ENCODE measurements at regions not wholly inside any gene's neighbourhood (a gene's known extent, or its start where the extent isn't known, plus 50 kb on each side); places are given as distances from the start of the nearest gene placed in this dataset.

- Histone ChIP-seq H4K8ac (ENCODE audit: low read depth in 2 of 2, low read length in 2 of 2) (no peak overlapping the region), H3K4ac (ENCODE audit: low read depth, low read length) (no peak overlapping the region), H3K9ac (ENCODE audit: low read depth, low read length) (no peak overlapping the region), H3K9me3 (ENCODE audit: control insufficient read depth, insufficient read depth, low read length) (no peaks in the 10 kb centered on the region), H3K27me3 (ENCODE audit: control insufficient read depth, insufficient read depth, low read length) (no peaks in the 10 kb centered on the region), H3K14ac (replicated peaks; ENCODE audit: low read depth, low read length) (no peak overlapping the region), H2BK20ac (ENCODE audit: low read depth, low read length) (no peak overlapping the region), H2BK120ac (ENCODE audit: low read depth, low read length) (no peak overlapping the region), H2AK5ac (ENCODE audit: low read depth, low read length) (no peak overlapping the region), H2AFZ (replicated peaks; ENCODE audit: low read length, poor library complexity) (no peak overlapping the region), H3K56ac (ENCODE audit: extremely low read depth, insufficient read depth, low read length) (no peak overlapping the region), H3K18ac (ENCODE audit: low read depth, low read length) (no peak overlapping the region), H3K4me3 (ENCODE audit: insufficient read depth, low read depth, low read length) (no peak overlapping the region), H4K5ac (ENCODE audit: low read depth, low read length) (no peak overlapping the region), H3K9me1 (ENCODE audit: insufficient read depth, low read length) (peaks cover 6% of the 10 kb centered on the region; the same call in 1 of the 2 replicates), H4K20me1 (ENCODE audit: insufficient read depth, low read length) (no peaks in the 10 kb centered on the region), H3K23ac (ENCODE audit: low read depth, low read length) (no peak overlapping the region), H4K91ac (ENCODE audit: insufficient read depth, low read depth, low read length) (no peak overlapping the region), H3K36me3 (ENCODE audit: control insufficient read depth, insufficient read depth, low read length) (no peaks in the 10 kb centered on the region), H3K4me2 (ENCODE audit: low read depth, low read length) (no peak overlapping the region), H3K79me1 (ENCODE audit: low read depth in 1 of 2, low read length in 2 of 2) (peaks cover 0 to 1% of the 10 kb centered on the region in 2 experiments; a peak in 2 of 4 replicates), H2BK5ac (ENCODE audit: low read depth, low read length, poor library complexity, severe bottlenecking) (no peak overlapping the region), H3K4me1 (ENCODE audit: control insufficient read depth, insufficient read depth, low read length) (peaks cover 16% of the 10 kb centered on the region), H2BK15ac (ENCODE audit: low read depth, low read length) (no peak overlapping the region), H3K27ac (ENCODE audit: insufficient read depth, low read length) (no peak overlapping the region), H2AK9ac (replicated peaks; ENCODE audit: low read depth, low read length, poor library complexity) (no peak overlapping the region)
- ATAC-seq (ENCODE audit: low read depth) = no peak
- dilution Hi-C loops (cut with HindIII; ENCODE audit: low sequenced_read_pairs, unreplicated experiment) (no loop called here), intact Hi-C loops (cut with micrococcal nuclease) (no loop called here), in situ Hi-C loops (cut with MboI; ENCODE audit: low sequenced_read_pairs) (no loop called here)
- no peak for DNase-seq
- no CpG with 5 or more reads among the region's 2 CpGs for WGBS, 2 experiments (ENCODE audit: extremely low coverage in 2 of 2, insufficient read length in 1 of 2)
- CTCF ChIA-PET = interaction anchor here (0.7 to 1.0 kb wide), 2 partner anchors 50 to 164 kb away, joined by 3 to 4 read pairs; no protein-coding TSS in a partner anchor
- TF ChIP-seq RAD21 (IDR thresholded peaks at IDR 0.05; ENCODE audit: low read length) = no peak
- TF ChIP-seq ELK1 (IDR thresholded peaks at IDR 0.05; ENCODE audit: borderline replicate concordance, low read depth, low read length) = no peak
- TF ChIP-seq RFX5 (IDR thresholded peaks at IDR 0.05; ENCODE audit: low read depth, low read length) = no peak
- TF ChIP-seq NFE2L2 (IDR thresholded peaks at IDR 0.05; ENCODE audit: low read depth, low read length) = no peak
- no peak for TF ChIP-seq MAFK (IDR thresholded peaks at IDR 0.05; ENCODE audit: low read depth, low read length)
- TF ChIP-seq SMC3 (IDR thresholded peaks at IDR 0.05; ENCODE audit: low read depth, low read length) = no peak
- TF ChIP-seq RCOR1 (IDR thresholded peaks at IDR 0.05; ENCODE audit: insufficient replicate concordance, low read length) = no peak
- TF ChIP-seq CHD1 (IDR thresholded peaks at IDR 0.05; ENCODE audit: low read depth, low read length) = no peak
- no peak for TF ChIP-seq MXI1 (IDR thresholded peaks at IDR 0.05; ENCODE audit: borderline replicate concordance, low read depth, low read length)
- TF ChIP-seq BHLHE40 (IDR thresholded peaks at IDR 0.05; ENCODE audit: low read depth, low read length) = no peak
- TF ChIP-seq, protein P1, sequence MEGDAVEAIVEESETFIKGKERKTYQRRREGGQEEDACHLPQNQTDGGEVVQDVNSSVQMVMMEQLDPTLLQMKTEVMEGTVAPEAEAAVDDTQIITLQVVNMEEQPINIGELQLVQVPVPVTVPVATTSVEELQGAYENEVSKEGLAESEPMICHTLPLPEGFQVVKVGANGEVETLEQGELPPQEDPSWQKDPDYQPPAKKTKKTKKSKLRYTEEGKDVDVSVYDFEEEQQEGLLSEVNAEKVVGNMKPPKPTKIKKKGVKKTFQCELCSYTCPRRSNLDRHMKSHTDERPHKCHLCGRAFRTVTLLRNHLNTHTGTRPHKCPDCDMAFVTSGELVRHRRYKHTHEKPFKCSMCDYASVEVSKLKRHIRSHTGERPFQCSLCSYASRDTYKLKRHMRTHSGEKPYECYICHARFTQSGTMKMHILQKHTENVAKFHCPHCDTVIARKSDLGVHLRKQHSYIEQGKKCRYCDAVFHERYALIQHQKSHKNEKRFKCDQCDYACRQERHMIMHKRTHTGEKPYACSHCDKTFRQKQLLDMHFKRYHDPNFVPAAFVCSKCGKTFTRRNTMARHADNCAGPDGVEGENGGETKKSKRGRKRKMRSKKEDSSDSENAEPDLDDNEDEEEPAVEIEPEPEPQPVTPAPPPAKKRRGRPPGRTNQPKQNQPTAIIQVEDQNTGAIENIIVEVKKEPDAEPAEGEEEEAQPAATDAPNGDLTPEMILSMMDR (conservative IDR thresholded peaks at IDR 0.05; ENCODE audit: low read depth, low read length) = no peak
- no peak for TF ChIP-seq CEBPB (IDR thresholded peaks at IDR 0.05; ENCODE audit: low read depth, low read length)
- no peak for TF ChIP-seq FOS (IDR thresholded peaks at IDR 0.05; ENCODE audit: low read depth, low read length)
- POLR2A ChIA-PET (ENCODE audit: unreplicated experiment) = no interaction called here
- BruUV-seq (replicated peaks) = no TSS peak
Observed at GRCh38 chr6:132089173-132089572, 138.0 kb upstream of the CCN2 start.

Data from IMR-90 (cell line).